Thoracic aorta (tissue), 2 donors: ENCODE measurements at regions not wholly inside any gene's neighbourhood (a gene's known extent, or its start where the extent isn't known, plus 50 kb on each side); places are given as distances from the start of the nearest gene placed in this dataset.

Experiments used
- ATAC-seq: fragments of 150-250 bp; one replicate; pipeline ENCODE4 v1.8.0; 2017; ENCODE audit warnings: low read depth; ENCODE audit not compliant: insufficient number of reproducible peaks, low FRiP score
- DNase-seq: peaks from one replicate; pipeline ENCODE4 v3.0.0-alpha.2; 2020; ENCODE audit warnings: low spot score
- H3K27ac ChIP-seq, 2 donors: fragments of 200-600 bp; sonication (generic); 1 replicate in 1 of 2; 2 replicates in 1 of 2; pipeline ENCODE4 v1.5.1; 2016; ENCODE audit warnings: mild to moderate bottlenecking in 2 of 2, moderate library complexity in 2 of 2
- H3K27me3 ChIP-seq: fragments of 200-600 bp; sonication (generic); replicated peaks from 2 replicates; pipeline ENCODE4 v1.6.0; 2016; ENCODE audit warnings: mild to moderate bottlenecking; ENCODE audit not compliant: insufficient read depth
- H3K36me3 ChIP-seq: fragments of 200-600 bp; sonication (generic); one replicate; pipeline ENCODE4 v1.5.1; 2016
- H3K4me1 ChIP-seq, 2 donors: fragments of 200-600 bp; sonication (generic); 1 replicate in 1 of 2; 2 replicates in 1 of 2; pipeline versions ENCODE4 v1.5.1 to v1.6.0; 2016; ENCODE audit warnings: low read depth in 2 of 2, mild to moderate bottlenecking in 1 of 2; ENCODE audit not compliant: control insufficient read depth in 1 of 2
- H3K4me3 ChIP-seq: fragments of 200-600 bp; sonication (generic); 2 replicates; pipeline ENCODE4 v1.5.1; 2016; ENCODE audit warnings: mild to moderate bottlenecking
- H3K9me3 ChIP-seq: fragments of 200-600 bp; sonication (generic); 2 replicates; pipeline ENCODE4 v1.5.1; 2016
- CTCF ChIP-seq: fragments of 200-600 bp; sonication (generic); IDR thresholded peaks from one replicate; pipeline ENCODE4 v1.5.1; 2019; ENCODE audit warnings: antibody characterized with exemption

- Histone ChIP-seq H3K4me1 (no peaks in the 10 kb centered on the region), H3K27me3 (no peaks in the 10 kb centered on the region), H3K9me3 (no peaks in the 10 kb centered on the region), H3K4me3 (no peak overlapping the region), H3K36me3 (no peaks in the 10 kb centered on the region), H3K27ac (no peak overlapping the region)
- no peak for TF ChIP-seq CTCF
- ATAC-seq (no peak), DNase-seq (no peak)
These were observed 626.3 kb downstream of the KCNJ2 start for GRCh38 chr17:70795620-70796019.

DNA sequence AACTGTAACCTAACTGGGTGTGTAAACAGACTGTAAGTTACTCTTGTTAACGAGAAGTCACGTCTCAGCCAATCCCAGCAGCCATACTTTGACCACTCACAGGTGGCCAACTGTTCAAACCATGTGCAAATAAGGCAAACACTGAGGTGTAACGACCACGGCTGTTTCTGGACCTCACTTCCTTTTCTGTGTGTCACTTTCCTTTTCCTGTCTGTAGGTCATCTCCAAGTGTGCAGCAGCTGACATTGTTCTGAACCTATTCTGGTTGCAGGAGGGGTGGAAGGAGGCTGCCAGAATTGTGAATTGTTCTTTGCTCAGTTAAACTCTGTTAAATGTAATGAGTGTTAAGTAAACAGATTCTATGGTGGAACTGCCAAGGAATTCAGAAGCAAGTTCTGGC lies 627.4 kb downstream of the KCNJ2 start:
- DNase-seq, result no peak
- H3K4me1 ChIP-seq, result no peaks in the 10 kb centered on the region
- no peak for ATAC-seq
- H3K36me3 ChIP-seq, result no peaks in the 10 kb centered on the region
- no peaks in the 10 kb centered on the region for H3K27me3 ChIP-seq
- no peak for TF ChIP-seq CTCF
- no peak overlapping the region for H3K27ac ChIP-seq
- H3K9me3 ChIP-seq, result no peaks in the 10 kb centered on the region
- H3K4me3 ChIP-seq, result no peak overlapping the region

DNA sequence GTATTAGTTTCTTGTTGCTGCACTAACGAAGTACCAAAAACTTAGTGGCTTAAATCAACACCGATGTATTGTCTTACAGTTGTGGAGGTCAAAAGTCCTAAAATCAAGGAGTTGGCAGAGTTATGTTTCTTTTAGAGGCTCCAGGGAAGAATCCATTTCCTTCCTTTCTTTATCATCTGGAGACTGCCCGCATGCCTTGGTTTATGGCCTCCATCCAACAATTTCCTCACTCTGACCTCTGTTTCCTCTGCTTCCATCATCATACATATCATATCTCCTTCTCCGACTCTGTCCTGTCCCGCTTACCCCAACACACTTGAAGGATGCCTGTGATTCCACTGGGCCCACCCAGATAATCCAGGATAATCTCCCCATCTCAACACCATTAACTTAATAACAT lies 627.8 kb downstream of the KCNJ2 start:
- DNase-seq (no peak), ATAC-seq (no peak)
- no peaks in the 10 kb centered on the region for H3K36me3 ChIP-seq
- H3K4me1 ChIP-seq, result no peaks in the 10 kb centered on the region
- TF ChIP-seq CTCF, result no peak
- no peaks in the 10 kb centered on the region for H3K27me3 ChIP-seq
- no peak overlapping the region for H3K27ac ChIP-seq
- H3K9me3 ChIP-seq, result no peaks in the 10 kb centered on the region
- H3K4me3 ChIP-seq, result no peak overlapping the region

DNA sequence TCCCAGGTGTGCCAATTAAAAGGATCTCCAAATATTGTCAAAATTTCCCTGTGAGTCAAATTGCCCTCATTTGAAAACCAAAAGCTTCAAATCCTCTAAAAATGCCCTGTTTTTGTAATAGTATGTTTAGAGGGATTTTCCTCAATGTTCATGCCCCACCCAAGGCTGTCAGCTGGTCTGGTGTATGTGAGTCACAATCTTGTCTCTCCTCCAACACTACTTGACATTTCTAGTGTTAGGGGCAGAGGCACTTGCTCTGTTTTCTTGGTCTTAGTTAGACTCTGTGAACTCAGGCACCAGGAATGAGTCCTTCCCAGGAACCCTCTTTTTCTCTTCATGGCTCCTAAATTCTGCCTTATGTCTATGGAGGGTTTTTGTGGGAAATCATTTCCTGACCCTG lies 634.8 kb downstream of the KCNJ2 start:
- Histone ChIP-seq H3K4me1 (no peaks in the 10 kb centered on the region), H3K9me3 (no peaks in the 10 kb centered on the region), H3K27me3 (no peaks in the 10 kb centered on the region), H3K36me3 (no peaks in the 10 kb centered on the region), H3K4me3 (no peak overlapping the region), H3K27ac (no peak overlapping the region)
- TF ChIP-seq CTCF, result no peak
- DNase-seq, result no peak
- ATAC-seq, result no peak

- H3K27me3 ChIP-seq, result no peaks in the 10 kb centered on the region
- H3K4me3 ChIP-seq, result no peak overlapping the region
- ATAC-seq (no peak), DNase-seq (no peak)
- no peaks in the 10 kb centered on the region for H3K36me3 ChIP-seq
- no peak overlapping the region for H3K27ac ChIP-seq
- no peaks in the 10 kb centered on the region for H3K9me3 ChIP-seq
- no peak for TF ChIP-seq CTCF
- H3K4me1 ChIP-seq, result no peaks in the 10 kb centered on the region
These were observed 639.3 kb downstream of the KCNJ2 start for GRCh38 chr17:70808596-70808995.
